PFSK-1 (cell line): ENCODE measurements at regions not wholly inside any gene's neighbourhood (a gene's known extent, or its start where the extent isn't known, plus 50 kb on each side); places are given as distances from the start of the nearest gene placed in this dataset.

Source experiments
- FOXP2 ChIP-seq: optimal IDR thresholded peaks from 2 replicates; pipeline ENCODE3; 2011; ENCODE audit warnings: borderline replicate concordance, control low read depth, inconsistent platforms; ENCODE audit not compliant: insufficient read depth; ENCODE audit errors: extremely low read length, extremely low read depth
- POLR2AphosphoS5 ChIP-seq: IDR thresholded peaks from 2 replicates; pipeline ENCODE4 v1.6.1; 2012; ENCODE audit warnings: low read depth, mild to moderate bottlenecking, control low read depth, low read length, moderate library complexity
- SIN3A ChIP-seq: IDR thresholded peaks from 2 replicates; pipeline ENCODE4 v1.6.1; 2012; ENCODE audit warnings: mild to moderate bottlenecking, low read length, moderate library complexity, borderline replicate concordance; ENCODE audit not compliant: insufficient read depth
- TAF1 ChIP-seq: IDR thresholded peaks from 2 replicates; pipeline ENCODE4 v1.6.1; 2012; ENCODE audit warnings: low read length, control low read depth, borderline replicate concordance; ENCODE audit not compliant: insufficient read depth

DNA sequence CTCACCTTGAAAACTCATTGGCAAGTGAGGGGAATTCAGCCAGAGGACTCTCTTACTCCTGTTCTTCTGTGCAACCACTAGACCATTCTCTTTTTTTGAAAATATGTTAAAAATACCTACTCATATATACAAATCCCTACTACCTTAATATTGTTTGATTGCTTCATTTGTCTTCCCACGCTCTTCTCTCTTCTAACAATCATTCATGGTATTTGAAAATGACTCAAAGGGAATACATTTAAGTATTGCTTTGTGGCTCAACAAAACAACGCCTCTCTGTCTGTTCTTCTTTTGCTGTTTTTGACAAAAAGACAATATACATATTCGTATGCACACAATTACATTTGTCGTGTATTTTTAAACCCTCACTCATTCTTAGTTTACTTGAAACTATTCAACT is 589.4 kb downstream of the ANKRD50 start:
- TF ChIP-seq FOXP2 (no peak), POLR2AphosphoS5 (no peak), TAF1 (no peak), SIN3A (no peak)
